ENCODE measurements at regions not wholly inside any gene's neighbourhood (a gene's known extent, or its start where the extent isn't known, plus 50 kb on each side); places are given as distances from the start of the nearest gene placed in this dataset.

DNA sequence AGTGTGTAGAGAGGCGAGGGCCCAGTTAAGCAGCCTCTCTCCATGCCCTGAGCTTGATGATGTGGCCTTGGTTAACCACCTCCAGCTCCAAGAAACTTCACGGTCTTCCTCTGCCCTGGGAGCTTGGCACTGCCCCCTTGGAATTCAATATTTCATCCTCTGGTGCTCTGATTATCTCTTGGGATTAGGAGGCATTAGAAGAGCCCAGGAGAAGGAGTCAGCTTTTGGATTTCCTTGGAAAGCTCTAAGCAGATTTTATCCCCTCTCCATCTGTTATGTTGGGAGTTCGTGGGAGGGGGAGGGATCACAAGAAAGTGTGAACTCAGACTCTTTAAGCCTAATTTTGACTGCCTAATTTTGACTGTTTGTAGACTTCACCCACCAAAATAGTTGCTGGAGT is 132.7 kb upstream of the AGBL1 start:
- TF ChIP-seq, protein P1, sequence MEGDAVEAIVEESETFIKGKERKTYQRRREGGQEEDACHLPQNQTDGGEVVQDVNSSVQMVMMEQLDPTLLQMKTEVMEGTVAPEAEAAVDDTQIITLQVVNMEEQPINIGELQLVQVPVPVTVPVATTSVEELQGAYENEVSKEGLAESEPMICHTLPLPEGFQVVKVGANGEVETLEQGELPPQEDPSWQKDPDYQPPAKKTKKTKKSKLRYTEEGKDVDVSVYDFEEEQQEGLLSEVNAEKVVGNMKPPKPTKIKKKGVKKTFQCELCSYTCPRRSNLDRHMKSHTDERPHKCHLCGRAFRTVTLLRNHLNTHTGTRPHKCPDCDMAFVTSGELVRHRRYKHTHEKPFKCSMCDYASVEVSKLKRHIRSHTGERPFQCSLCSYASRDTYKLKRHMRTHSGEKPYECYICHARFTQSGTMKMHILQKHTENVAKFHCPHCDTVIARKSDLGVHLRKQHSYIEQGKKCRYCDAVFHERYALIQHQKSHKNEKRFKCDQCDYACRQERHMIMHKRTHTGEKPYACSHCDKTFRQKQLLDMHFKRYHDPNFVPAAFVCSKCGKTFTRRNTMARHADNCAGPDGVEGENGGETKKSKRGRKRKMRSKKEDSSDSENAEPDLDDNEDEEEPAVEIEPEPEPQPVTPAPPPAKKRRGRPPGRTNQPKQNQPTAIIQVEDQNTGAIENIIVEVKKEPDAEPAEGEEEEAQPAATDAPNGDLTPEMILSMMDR (IDR thresholded peaks at IDR 0.05), result no peak
- no peak for TF ChIP-seq POLR2A (IDR thresholded peaks at IDR 0.05)

Data from uterus (tissue), 2 donors.